Right lobe of liver (tissue), 6 donors: ENCODE measurements at regions not wholly inside any gene's neighbourhood (a gene's known extent, or its start where the extent isn't known, plus 50 kb on each side); places are given as distances from the start of the nearest gene placed in this dataset.
"Not testable (repeated sequence)": the region's sequence is repeated elsewhere in the genome, so short reads cannot be mapped to it uniquely, and the experiment has no call there.

Source experiments
- ATAC-seq, 4 donors: fragments of 200-7000 bp; cut with Tn5 transposase; one replicate each; pipeline ENCODE4 v1.9.1; 2020; ENCODE audit warnings: mild to moderate bottlenecking in 4 of 4, moderate library complexity in 4 of 4
- DNase-seq, 3 donors: peaks; one replicate each; pipeline ENCODE4 v3.0.0-alpha.2; 2020
- H3K27ac ChIP-seq, 3 donors: fragments of 200-600 bp; one replicate each; pipeline ENCODE4 v1.8.0; 2022
- H3K27me3 ChIP-seq, 2 donors: fragments of 200-600 bp; one replicate each; pipeline ENCODE4 v1.8.0; 2022
- H3K36me3 ChIP-seq, 4 donors: fragments of 200-600 bp; sonication (generic) in 1 of 4; one replicate each; pipeline versions ENCODE4 v1.5.1 to v1.8.0; 2017 to 2022; ENCODE audit warnings: control low read depth in 1 of 4
- H3K4me1 ChIP-seq, 4 donors: fragments of 200-600 bp; sonication (generic) in 1 of 4; one replicate each; pipeline versions ENCODE4 v1.5.1 to v1.8.0; 2017 to 2022; ENCODE audit warnings: control low read depth in 1 of 4
- H3K4me3 ChIP-seq, 3 donors: fragments of 200-600 bp; one replicate each; pipeline ENCODE4 v1.8.0; 2022
- H3K9me3 ChIP-seq, 4 donors: fragments of 200-600 bp; sonication (generic) in 1 of 4; one replicate each; pipeline versions ENCODE4 v1.5.1 to v1.8.0; 2017 to 2022; ENCODE audit warnings: control low read depth in 1 of 4
- WGBS: methylation state at CpG from one replicate; pipeline ENCODE4 v1.1.6; 2018; ENCODE audit warnings: low coverage, low lambda C conversion rate; ENCODE audit not compliant: insufficient coverage; ENCODE audit errors: missing lambda C conversion rate; 5-methylcytosine and 5-hydroxymethylcytosine counted together
- intact Hi-C, 2 donors: fragments of 100-400 bp; cut with DNase I; formaldehyde crosslinking; loops; one replicate each; pipeline versions ENCODE4 v1.11.2 to v1.14.1; 2022
- donor health status: DM: no; HTN: yes; CAD: no.
- donor health status: DM: no; HTN: no; CAD: no.
- donor health status: DM: no; HTN: no; CAD: no.
- donor health status: DM: no; HTN: yes; CAD: no.
- donor health status: DM: no; HTN: yes; CAD: no.

DNA sequence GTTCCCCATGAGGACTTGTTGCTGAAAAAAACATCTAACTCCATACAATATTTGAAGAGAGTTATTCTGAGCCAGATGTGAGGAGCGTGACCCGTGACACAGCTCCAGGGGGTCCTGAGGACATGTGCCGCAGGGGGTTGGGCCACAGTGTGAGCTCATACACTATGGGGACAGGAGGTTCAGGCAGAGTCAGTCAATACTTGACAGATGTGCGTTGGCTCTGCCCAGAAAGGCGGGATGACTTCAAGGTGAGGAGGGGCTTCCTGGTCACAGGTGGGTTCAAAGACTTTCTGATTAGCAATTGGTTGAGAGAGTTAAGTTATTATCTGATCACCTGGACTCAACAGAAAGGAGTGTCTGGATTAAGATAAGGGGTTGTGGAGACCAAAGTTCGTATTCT is 147.1 kb upstream of the ZNF469 start:
- H3K27ac ChIP-seq = peak overlapping the region in 1 of 3 donors; percentile 50
- ATAC-seq, H3K27me3 ChIP-seq, H3K4me3 ChIP-seq, H3K4me1 ChIP-seq, DNase-seq, intact Hi-C loops, H3K9me3 ChIP-seq, H3K36me3 ChIP-seq: not testable (repeated sequence)
- 68% methylated on average over 5 of the region's 6 CpGs for WGBS

DNA sequence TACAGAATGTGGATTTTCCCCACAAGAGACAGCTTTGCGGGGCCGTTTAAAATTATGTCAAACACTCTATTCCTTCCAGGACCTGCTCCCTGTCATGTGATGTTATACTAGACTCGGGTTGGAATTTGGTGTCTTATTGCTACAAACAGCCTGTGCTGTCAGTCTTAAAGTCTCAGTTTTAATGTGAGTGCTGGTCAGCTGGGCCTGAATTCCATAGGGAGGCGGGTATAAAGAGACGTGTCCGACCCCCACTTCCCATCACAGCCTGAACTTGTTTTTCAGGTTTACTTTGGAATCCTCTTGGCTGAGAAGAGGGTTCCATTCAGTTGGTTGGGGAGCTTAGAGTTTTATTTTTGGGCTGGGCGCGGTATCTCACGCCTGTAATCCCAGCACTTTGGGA is 146.5 kb upstream of the ZNF469 start:
- H3K9me3 ChIP-seq, H3K4me3 ChIP-seq, H3K27ac ChIP-seq, H3K27me3 ChIP-seq, DNase-seq, ATAC-seq, intact Hi-C loops, H3K36me3 ChIP-seq, H3K4me1 ChIP-seq: not testable (repeated sequence)
- 54% methylated on average over 4 of the region's 9 CpGs for WGBS

DNA sequence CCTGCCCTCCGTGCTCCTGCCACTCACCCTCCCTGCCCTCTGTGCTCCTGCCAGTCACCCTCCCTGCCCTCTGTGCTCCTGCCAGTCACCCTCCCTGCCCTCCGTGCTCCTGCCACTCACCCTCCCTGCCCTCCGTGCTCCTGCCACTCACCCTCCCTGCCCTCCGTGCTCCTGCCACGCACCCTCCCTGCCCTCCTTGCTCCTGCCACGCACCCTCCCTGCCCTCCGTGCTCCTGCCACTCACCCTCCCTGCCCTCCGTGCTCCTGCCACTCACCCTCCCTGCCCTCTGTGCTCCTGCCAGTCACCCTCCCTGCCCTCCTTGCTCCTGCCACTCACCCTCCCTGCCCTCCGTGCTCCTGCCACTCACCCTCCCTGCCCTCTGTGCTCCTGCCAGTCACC is 145.4 kb upstream of the ZNF469 start:
- H3K4me3 ChIP-seq, H3K9me3 ChIP-seq, ATAC-seq, intact Hi-C loops, DNase-seq, H3K4me1 ChIP-seq, H3K27me3 ChIP-seq, H3K27ac ChIP-seq, H3K36me3 ChIP-seq: not testable (repeated sequence)
- WGBS = 55% methylated on average over 2 of the region's 9 CpGs

DNA sequence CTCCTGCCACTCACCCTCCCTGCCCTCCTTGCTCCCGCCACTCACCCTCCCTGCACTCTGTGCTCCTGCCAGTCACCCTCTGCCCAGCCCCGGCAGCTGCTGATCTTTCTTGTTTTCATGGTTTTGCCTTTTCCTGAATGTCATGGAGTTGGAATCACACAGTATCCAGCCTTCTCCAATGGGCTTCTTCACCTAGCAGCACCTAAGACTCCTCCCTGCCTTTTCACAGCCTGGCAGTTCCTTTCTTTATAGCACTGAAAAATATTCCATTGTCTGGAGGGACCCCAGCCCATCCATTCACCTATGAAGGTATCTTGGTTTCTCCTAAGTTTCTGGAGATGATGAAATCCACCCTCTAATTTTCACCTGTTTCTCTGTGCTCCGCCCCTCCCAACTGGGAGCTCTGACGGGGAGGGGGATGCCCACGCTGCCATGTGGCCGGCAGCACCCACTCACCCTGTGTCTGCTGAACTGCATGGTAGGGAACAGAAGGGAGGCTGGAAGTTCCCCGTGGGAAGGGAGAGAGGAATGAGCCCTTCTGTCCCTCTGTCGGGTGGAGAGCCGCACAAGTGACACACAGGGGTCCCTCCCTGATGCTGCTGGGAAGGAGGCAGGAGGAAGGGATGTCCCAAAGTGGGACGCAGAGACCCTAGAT is 144.9 kb upstream of the ZNF469 start:
- ATAC-seq, H3K4me3 ChIP-seq, H3K4me1 ChIP-seq, H3K27me3 ChIP-seq, intact Hi-C loops, H3K9me3 ChIP-seq, H3K36me3 ChIP-seq, DNase-seq: not testable (repeated sequence)
- H3K27ac ChIP-seq = peak overlapping the region in 1 of 3 donors; percentile 47
- 42% methylated on average over 7 of the region's 10 CpGs for WGBS

DNA sequence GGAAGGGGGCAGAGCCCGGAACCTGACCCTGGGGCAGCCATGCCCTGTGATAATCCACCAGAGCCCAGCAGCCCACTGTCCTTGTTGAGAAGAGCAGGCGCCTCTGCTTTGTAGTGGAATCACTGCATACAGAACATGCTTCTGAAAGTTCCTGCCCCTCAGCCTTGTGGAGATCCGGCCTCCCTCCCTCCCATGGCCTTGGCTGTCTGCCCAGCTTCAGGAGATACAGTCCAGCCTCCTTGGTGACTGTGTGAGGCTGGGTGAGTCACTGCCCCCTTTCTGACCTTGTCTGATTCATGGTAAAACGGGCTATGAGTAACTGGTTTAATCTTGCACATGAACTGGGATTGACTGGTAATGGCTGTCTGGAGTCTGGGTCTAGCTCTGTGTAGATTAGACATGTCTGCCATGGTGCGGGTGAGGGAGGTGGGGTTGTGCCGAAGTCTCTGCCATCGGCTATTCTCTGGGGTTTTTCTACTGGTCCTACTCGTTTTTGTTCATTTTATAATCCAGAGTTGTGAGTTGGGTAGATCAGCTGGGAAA is 144.0 kb upstream of the ZNF469 start:
- WGBS = 16% methylated on average over 3 of the region's 8 CpGs
- H3K27me3 ChIP-seq, H3K4me1 ChIP-seq, intact Hi-C loops, H3K9me3 ChIP-seq, H3K36me3 ChIP-seq, H3K4me3 ChIP-seq: not testable (repeated sequence)
- peak overlapping the region in 1 of 3 donors; percentile 63 for H3K27ac ChIP-seq
- DNase-seq (peak; percentile 78 to 91 (median 79)), ATAC-seq (peak; percentile 70 to 73 (median 72))

DNA sequence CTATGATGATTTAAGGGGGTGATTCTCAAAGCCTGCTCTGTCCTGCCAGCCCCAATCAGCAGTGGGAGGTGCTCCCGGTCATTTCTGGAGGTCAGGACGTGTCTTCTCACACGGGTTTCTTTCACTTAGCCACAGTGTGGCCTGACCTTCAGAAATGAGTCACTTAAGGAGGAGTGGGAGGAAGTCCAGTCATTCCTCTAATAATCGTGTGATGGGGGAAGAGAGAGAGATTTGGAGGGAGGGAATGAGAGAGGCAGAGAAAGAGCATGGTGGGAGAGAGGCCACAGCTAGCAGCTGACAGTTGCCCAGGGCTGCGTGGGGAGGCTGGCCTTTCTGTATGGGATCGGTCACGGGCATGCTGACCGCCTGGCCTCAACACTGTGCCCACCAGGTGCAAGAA is 142.6 kb upstream of the ZNF469 start:
- H3K9me3 ChIP-seq, DNase-seq, H3K36me3 ChIP-seq, H3K4me1 ChIP-seq, H3K27me3 ChIP-seq, H3K4me3 ChIP-seq, intact Hi-C loops, H3K27ac ChIP-seq: not testable (repeated sequence)
- peak in 2 of 4 donors; percentile 11 to 42 for ATAC-seq
- WGBS = 67% methylated on average over 7 of the region's 8 CpGs

DNA sequence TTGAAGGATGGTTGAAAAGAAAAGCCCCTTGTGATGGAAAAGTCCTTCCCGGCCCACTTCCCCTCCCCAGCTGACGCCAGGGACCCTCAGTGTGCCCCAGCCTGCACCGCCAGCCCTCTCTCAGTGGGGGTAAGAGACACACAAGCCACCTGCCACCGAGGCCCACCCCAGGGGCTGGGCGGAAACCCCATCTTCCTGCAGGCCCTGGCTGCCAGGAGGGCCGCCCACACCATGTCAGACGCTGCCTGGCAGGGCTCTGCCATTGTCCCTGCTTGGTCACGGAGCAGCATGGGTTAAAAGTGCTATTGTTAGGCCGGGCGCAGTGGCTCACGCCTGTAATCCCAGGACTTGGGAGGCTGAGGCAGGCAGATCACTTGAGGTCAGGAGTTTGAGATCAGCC is 142.0 kb upstream of the ZNF469 start:
- H3K27ac ChIP-seq, H3K36me3 ChIP-seq, intact Hi-C loops, DNase-seq, H3K4me1 ChIP-seq, H3K27me3 ChIP-seq, H3K9me3 ChIP-seq, H3K4me3 ChIP-seq, ATAC-seq: not testable (repeated sequence)
- no CpG with 5 or more reads among the region's 11 CpGs for WGBS

DNA sequence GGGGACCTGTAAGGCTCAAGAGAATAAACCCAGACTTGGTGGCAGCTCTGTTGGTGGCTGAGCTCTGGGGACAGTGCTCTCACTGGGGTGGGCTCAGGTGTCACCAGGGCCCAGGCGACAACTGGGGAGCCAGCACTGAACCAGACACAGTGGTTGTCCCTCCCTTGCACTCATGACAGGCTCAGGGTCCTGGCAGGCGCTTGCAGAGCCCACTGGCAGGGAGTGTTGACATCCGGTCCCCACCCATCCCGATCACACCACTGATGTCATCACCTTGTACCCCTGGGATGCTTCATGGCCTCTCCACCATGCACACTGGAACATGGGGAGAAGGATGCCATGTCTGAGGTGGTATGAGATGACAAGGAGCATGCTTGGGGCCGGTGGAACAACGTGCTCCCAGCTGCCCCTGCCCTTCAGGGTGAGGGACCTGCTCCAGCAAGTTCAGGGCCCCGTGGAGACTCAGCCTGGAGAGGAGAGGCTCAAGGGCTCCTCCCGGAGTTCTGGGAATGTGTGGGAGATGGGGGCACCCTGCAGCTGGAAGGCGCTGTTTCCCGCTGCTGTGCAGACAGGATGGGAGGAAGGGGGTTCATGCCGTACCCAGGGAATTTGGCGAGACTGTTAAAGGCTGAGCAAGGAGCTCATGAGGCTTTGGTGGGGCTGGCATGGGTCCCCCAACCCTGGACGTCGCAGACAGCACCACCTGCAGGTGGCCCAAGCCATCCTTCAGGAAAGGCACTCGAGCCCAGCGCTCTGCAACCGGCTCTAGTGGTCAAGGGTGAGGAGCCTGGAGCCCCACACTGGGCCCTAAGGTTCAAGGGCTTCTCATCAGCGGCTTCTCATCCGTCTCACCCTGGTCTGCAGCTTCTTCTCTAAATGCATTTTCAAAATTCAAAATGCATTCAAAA is 141.1 kb upstream of the ZNF469 start:
- H3K27me3 ChIP-seq, H3K4me1 ChIP-seq, H3K27ac ChIP-seq, ATAC-seq, H3K4me3 ChIP-seq, intact Hi-C loops, H3K36me3 ChIP-seq, DNase-seq, H3K9me3 ChIP-seq: not testable (repeated sequence)
- WGBS = 57% methylated on average over 3 of the region's 19 CpGs

DNA sequence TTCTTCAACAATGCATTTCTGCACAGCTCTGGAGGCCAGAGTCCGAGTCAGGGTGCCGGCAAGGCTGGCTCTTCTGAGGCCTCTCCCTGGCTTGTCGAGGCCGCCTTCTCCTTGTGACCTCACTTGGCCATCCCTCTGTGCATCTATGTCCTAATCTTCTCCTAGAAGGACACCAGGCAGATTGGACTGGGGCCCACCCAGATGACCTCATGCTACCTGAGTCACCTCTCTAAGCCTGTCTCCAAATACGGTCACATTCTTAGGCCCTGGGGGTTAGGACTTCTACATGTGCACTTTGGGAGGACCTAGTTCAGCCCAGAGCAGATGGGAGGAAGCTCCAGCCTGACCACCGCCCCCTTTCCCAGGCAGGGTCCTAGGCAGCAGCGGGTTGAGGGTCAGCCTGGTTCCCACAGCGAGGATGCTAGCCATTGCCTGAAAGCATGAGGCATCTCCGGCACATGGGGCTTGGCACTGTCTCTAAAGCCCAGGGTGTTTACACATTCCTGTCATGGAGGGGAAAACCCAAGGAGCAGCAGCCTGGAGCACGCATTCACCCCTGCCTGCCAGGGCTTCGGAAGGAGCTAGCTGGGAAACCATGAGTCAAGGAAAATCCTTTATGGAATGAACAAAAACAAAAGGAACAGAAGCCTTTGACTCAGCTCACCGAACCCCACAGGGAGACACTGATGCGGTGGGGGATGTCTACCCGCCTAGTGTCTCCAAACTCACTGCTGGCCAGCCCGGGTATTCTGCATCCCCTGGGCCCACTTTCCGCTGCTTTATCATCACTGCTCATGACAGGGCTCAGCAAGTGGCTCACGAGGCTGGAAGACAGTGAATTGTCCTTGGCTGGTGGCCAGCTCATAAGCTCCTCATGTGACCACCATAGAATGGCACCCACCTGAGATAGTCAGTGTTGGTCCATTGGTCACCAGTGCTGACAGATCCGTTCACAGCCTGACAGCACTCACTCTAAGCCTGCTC is 140.2 kb upstream of the ZNF469 start:
- intact Hi-C loops, H3K9me3 ChIP-seq, H3K27ac ChIP-seq, H3K36me3 ChIP-seq, H3K4me1 ChIP-seq, DNase-seq, H3K4me3 ChIP-seq, H3K27me3 ChIP-seq: not testable (repeated sequence)
- WGBS = 86% methylated on average over 4 of the region's 18 CpGs
- peak in 1 of 4 donors; percentile 28 for ATAC-seq

DNA sequence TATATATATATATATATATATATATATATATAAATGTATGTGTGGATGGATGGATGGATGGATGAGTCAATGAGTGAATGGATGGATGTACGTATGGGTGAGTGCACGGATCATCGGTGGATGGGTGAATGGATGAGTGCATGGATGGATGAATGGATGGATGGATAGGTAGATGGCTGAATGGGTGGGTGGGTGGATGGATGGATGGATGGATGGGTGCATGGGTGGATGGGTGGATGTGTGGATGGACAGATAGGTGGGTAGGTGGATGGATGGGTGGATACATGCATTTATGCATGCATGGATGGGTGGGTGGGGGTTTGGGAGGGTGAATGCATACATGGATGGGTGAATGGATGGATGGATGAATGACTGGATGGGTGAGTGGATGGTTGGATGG is 138.8 kb upstream of the ZNF469 start:
- H3K4me3 ChIP-seq, H3K4me1 ChIP-seq: not testable (repeated sequence)
- 80% methylated on average over 3 of the region's 3 CpGs for WGBS

More for the DNA sequence above, 138.8 kb upstream of the ZNF469 start:
- H3K27ac ChIP-seq, H3K27me3 ChIP-seq, DNase-seq, intact Hi-C loops, H3K9me3 ChIP-seq, ATAC-seq, H3K36me3 ChIP-seq: not testable (repeated sequence)
